DMS153 treated with DMSO at 0.1 percent for 48 hours (cell line): ENCODE measurements at regions not wholly inside any gene's neighbourhood (a gene's known extent, or its start where the extent isn't known, plus 50 kb on each side); places are given as distances from the start of the nearest gene placed in this dataset.
"Not testable (repeated sequence)": the region's sequence is repeated elsewhere in the genome, so short reads cannot be mapped to it uniquely, and the experiment has no call there.

ENCODE experiments used
- DNase-seq: peaks from one replicate; lab custom pipeline; 2025; ENCODE audit not compliant: unreplicated experiment; lab: John Stamatoyannopoulos, UW

- DNase-seq: no peak
These were observed 2360.1 kb downstream of the PCDH7 start for GRCh38 chr4:33080275-33080674.

DNA sequence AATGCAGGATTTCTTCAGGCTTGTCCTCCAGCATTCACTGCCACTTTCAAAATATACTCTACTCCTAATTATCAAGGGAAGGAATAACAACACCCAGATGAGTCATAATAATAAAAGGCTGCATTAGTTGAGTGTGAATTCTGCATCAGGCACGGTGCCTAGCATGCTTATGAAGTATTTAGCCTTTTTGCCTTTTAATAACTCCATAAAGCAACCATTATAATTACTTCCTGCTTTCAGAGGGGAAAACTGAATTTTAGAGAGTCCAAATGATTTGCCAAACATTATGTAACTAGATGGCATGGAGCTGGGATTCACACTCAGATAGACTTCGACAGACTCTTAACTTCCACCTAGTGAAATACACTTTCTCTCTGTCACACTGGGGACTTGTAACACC, 2365.5 kb downstream of the PCDH7 start:
- no peak for DNase-seq

DNA sequence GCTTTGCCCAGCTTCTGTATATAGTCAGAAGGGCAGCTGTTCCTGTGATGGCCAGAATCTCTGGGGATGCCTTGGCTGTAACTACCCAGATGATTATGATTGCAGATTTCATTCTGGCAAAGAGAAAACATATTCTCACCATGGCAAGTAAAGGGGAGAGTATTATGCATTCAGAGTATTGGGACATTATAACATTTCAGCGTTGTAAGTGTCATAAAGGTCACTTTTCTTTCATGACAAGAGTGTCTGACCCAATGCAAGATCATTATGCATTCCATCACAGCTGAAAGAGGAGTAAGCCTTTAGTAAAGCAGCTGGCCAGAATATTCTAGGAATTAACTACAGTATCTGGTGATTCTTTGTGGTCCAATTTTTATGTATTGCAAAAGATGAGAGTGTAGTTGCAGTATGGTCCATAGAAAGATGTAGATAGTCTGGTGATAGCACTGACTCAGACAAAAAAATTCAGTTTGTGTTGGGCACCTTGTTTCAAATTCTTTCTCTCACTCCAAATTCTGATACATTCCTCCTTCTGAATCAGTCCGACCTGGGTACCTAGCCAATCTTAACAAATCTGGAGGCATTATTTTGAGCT, 2366.3 kb downstream of the PCDH7 start:
- no peak for DNase-seq

DNA sequence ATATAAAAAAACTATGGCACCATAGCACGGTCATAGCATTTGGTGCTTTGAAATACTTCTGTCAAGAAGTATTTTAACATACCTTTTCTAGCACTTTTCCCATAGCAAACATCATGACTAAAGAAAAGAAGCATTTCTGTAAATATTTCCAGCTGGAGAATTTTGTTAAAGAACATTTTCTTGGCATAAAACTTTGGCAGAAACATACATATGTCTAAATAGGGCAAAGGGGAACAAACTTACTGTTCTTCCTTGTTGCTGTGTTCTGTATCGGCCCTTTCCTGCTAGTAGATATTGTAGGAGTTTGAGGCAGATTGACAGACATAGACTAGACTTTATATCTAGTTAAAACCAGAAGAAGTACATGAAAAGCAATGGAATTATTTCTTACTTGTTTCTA, 2368.5 kb downstream of the PCDH7 start:
- no peak for DNase-seq

- no peak for DNase-seq
These were observed 2370.7 kb downstream of the PCDH7 start for GRCh38 chr4:33090910-33091309.

DNA sequence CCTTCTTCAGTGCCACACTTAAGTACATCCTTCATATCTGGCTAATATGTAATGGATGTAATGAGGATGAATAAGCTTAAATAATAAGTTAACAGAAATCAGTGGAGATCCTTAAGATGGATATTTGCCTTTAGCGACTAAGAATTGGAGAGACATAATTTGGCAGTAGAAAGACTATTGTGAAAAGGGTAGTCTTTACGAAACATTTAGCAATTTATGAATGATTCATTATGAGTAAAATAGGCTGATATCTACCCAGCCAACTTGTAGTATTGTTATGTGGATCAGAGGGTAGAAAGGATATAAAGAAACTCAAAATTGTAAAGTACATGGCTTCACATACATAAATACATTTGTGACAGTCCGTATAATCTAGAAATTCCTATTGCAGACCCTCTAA, 2371.8 kb downstream of the PCDH7 start:
- no peak for DNase-seq

GRCh38 chr4:33104273-33104672, 2384.1 kb downstream of the PCDH7 start:
- no peak for DNase-seq

GRCh38 chr4:33107814-33108213, 2387.6 kb downstream of the PCDH7 start:
- DNase-seq: no peak

DNA sequence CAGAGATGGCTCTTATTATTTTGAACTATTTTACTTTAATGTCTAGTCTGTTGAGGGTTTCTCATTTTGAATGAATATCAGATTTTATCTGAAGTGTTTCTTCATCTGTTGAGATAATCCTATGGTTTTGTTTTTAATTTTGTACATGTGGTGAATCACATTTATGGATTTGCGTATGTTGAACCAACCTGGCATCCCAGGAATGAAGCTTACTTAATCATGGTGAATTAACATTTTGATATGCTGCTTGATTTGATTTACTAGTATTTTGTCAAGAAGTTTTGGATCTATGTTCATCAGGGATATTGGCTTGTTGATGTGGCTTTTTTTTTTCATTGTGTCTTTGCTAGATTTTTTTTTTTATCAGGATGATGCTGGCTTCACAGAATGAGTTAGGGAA, 2390.9 kb downstream of the PCDH7 start:
- no peak for DNase-seq

GRCh38 chr4:33116871-33117270, 2396.7 kb downstream of the PCDH7 start:
- no peak for DNase-seq

GRCh38 chr4:33126002-33126401, 2405.8 kb downstream of the PCDH7 start:
- no peak for DNase-seq

- DNase-seq: not testable (repeated sequence)
These were observed 2410.5 kb downstream of the PCDH7 start for GRCh38 chr4:33130662-33131061.

- no peak for DNase-seq
These were observed 2413.6 kb downstream of the PCDH7 start for GRCh38 chr4:33133723-33134122.

- no peak for DNase-seq
These were observed 2414.2 kb downstream of the PCDH7 start for GRCh38 chr4:33134366-33134765.

GRCh38 chr4:33149658-33150524, 2429.7 kb downstream of the PCDH7 start:
- DNase-seq: no peak

GRCh38 chr4:33150525-33150910, 2430.3 kb downstream of the PCDH7 start:
- no peak for DNase-seq

GRCh38 chr4:33160126-33160525, 2440.0 kb downstream of the PCDH7 start:
- DNase-seq: no peak

- DNase-seq: no peak
These were observed 2441.0 kb downstream of the PCDH7 start for GRCh38 chr4:33161202-33161601.

GRCh38 chr4:33162122-33162521, 2442.0 kb downstream of the PCDH7 start:
- DNase-seq: no peak

DNA sequence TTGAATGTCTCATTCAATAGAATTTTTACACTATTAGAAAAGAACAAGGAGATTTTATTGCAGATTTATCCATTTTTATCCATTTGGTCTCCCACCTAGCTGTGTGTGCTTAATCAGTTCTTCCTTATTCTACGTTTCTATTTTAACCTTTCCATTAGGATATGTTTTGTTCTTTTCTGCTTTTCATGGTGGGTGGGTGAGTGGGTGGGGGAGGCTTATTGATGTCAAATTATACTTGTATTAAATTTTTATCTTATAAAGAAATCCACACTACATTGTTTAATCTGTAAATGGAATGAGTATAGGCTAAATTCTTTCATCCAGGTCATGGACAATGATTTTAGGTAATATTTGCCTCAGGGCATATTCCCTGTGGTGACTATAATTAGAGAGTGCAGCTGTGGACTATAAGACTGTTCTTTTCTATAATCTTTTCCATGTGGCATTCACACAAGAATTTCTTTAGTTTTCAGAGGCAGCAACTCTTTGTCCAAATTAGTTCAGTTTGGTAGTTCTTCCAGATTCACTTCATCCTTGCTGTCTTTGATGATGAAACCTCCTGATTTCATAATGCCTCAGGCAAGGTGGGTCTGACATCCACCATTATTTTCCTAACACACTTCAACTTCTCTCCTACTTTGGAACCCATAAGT, 2451.8 kb downstream of the PCDH7 start:
- no peak for DNase-seq

DNA sequence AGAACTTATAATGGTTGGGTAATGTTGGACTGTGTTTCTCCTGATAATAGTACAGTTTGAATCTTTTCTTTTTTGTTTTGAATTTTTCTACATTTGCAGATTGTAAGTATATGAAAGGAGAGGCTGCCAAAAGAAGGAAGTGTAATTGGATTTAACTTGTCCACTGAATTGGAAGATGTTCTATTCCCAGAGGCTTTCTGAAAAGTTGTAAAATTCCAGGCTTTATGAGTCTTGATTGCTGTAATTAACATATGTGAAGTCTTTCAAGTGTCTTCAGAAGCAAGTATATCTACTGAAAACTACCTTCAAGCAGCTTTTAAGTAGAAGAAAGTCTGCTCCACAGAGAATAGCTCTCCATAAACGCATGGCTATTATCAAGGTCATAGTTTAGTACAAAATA, 2456.4 kb downstream of the PCDH7 start:
- no peak for DNase-seq

- no peak for DNase-seq
These were observed 2464.6 kb downstream of the PCDH7 start for GRCh38 chr4:33184657-33185290.
